ENCODE measurements at regions not wholly inside any gene's neighbourhood (a gene's known extent, or its start where the extent isn't known, plus 50 kb on each side); places are given as distances from the start of the nearest gene placed in this dataset.

- CTCF ChIA-PET, result interaction anchor here (1.1 to 3.6 kb wide), 5 partner anchors 24 to 392 kb away, joined by 3 to 15 read pairs (median 4); no protein-coding TSS in a partner anchor
- Mint-ChIP-seq H3K27ac (no peak overlapping the region), H3K27me3 (no peaks in the 10 kb centered on the region), H3K4me3 (no peak overlapping the region), H3K9me3 (no peaks in the 10 kb centered on the region), H3K36me3 (ENCODE audit: low read depth) (no peaks in the 10 kb centered on the region), H3K4me1 (ENCODE audit: low read depth) (peaks cover 15% of the 10 kb centered on the region)
- DNase-seq (no peak), ATAC-seq (no peak)
- intact Hi-C loops (cut with micrococcal nuclease), result loop anchor here (10.0 kb wide), 1 partner anchor 250 kb away; no protein-coding TSS in a partner anchor
- POLR2A ChIA-PET, result interaction anchor here (0.6 to 1.3 kb wide), 2 partner anchors 116 to 249 kb away, joined by 3 to 4 read pairs; no protein-coding TSS in a partner anchor
- TF ChIP-seq, protein P1, sequence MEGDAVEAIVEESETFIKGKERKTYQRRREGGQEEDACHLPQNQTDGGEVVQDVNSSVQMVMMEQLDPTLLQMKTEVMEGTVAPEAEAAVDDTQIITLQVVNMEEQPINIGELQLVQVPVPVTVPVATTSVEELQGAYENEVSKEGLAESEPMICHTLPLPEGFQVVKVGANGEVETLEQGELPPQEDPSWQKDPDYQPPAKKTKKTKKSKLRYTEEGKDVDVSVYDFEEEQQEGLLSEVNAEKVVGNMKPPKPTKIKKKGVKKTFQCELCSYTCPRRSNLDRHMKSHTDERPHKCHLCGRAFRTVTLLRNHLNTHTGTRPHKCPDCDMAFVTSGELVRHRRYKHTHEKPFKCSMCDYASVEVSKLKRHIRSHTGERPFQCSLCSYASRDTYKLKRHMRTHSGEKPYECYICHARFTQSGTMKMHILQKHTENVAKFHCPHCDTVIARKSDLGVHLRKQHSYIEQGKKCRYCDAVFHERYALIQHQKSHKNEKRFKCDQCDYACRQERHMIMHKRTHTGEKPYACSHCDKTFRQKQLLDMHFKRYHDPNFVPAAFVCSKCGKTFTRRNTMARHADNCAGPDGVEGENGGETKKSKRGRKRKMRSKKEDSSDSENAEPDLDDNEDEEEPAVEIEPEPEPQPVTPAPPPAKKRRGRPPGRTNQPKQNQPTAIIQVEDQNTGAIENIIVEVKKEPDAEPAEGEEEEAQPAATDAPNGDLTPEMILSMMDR (IDR thresholded peaks at IDR 0.05), result no peak
Observed at GRCh38 chr6:154925130-154925529, 70.0 kb upstream of the TIAM2 start.

- TF ChIP-seq, protein P1 (IDR thresholded peaks at IDR 0.05), result no peak
- ChIA-PET POLR2A (no interaction called here), CTCF (interaction anchor here (3.3 to 4.8 kb wide), 6 partner anchors 8 to 252 kb away, joined by 17 to 69 read pairs (median 38); no protein-coding TSS in a partner anchor)
- peaks cover 11% of the 10 kb centered on the region for H3K4me1 Mint-ChIP-seq (ENCODE audit: low read depth)
- no peak for DNase-seq
- ATAC-seq, result no peak
- no peak overlapping the region for H3K4me3 Mint-ChIP-seq
- H3K27me3 Mint-ChIP-seq, result no peaks in the 10 kb centered on the region
- H3K27ac Mint-ChIP-seq, result no peak overlapping the region
- intact Hi-C loops (cut with micrococcal nuclease), result loop anchor here (10.0 kb wide), 1 partner anchor 252 kb away; no protein-coding TSS in a partner anchor
- no peaks in the 10 kb centered on the region for H3K36me3 Mint-ChIP-seq (ENCODE audit: low read depth)
- H3K9me3 Mint-ChIP-seq, result no peaks in the 10 kb centered on the region
Observed at GRCh38 chr6:154926366-154926765, 68.7 kb upstream of the TIAM2 start.

GRCh38 chr6:154928325-154928922 lies 66.7 kb upstream of the TIAM2 start:
- ATAC-seq (peak; percentile 77), DNase-seq (peak; percentile 84)
- H3K4me1 Mint-ChIP-seq (ENCODE audit: low read depth), result peaks cover 5% of the 10 kb centered on the region
- ChIA-PET CTCF (interaction anchor here (0.6 to 4.8 kb wide), 82 partner anchors 8 to 600 kb away, joined by 3 to 69 read pairs (median 4); partner anchors contain the start of genes TFB1M and TIAM2), POLR2A (interaction anchor here (1.0 to 2.1 kb wide), 3 partner anchors 244 to 251 kb away, joined by 3 to 8 read pairs (median 3); no protein-coding TSS in a partner anchor)
- intact Hi-C loops (cut with micrococcal nuclease), result loop anchor here (1.0 to 10.0 kb wide), 2 partner anchors 246 to 254 kb away; no protein-coding TSS in a partner anchor
- no peaks in the 10 kb centered on the region for H3K9me3 Mint-ChIP-seq
- no peak overlapping the region for H3K4me3 Mint-ChIP-seq
- no peak overlapping the region for H3K27ac Mint-ChIP-seq
- H3K27me3 Mint-ChIP-seq, result no peaks in the 10 kb centered on the region
- H3K36me3 Mint-ChIP-seq (ENCODE audit: low read depth), result no peaks in the 10 kb centered on the region
- TF ChIP-seq, protein P1 (IDR thresholded peaks at IDR 0.05), result peak; percentile 87

DNA sequence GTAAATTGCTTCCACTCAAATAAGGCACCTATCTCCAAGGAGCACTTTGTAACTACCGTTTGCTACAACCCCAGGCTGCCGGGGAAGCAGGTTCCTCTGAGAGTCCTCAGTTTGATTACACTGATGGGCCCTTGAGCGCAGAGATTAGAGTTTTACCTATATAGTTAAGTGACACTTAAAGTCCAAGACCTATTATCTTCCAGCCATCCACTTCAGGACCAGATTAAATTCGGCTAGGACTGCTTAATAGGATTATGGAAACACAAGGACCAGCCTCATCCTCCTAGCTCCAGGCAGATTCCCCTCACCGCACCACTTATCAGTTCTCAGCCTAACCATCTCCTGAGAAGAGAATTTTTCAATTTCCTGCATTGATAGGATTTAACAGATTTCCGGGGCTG lies 64.7 kb upstream of the TIAM2 start:
- Mint-ChIP-seq H3K9me3 (no peaks in the 10 kb centered on the region), H3K27me3 (no peaks in the 10 kb centered on the region), H3K27ac (no peak overlapping the region), H3K4me1 (ENCODE audit: low read depth) (peaks cover 3% of the 10 kb centered on the region), H3K36me3 (ENCODE audit: low read depth) (peaks cover 1% of the 10 kb centered on the region), H3K4me3 (no peak overlapping the region)
- DNase-seq (no peak), ATAC-seq (no peak)
- intact Hi-C loops (cut with micrococcal nuclease), result no loop called here
- TF ChIP-seq, protein P1 (IDR thresholded peaks at IDR 0.05), result no peak
- POLR2A ChIA-PET, result no interaction called here
- CTCF ChIA-PET, result interaction anchor here (2.0 to 4.8 kb wide), 5 partner anchors 12 to 387 kb away, joined by 9 to 69 read pairs (median 46); no protein-coding TSS in a partner anchor

Measured in activated CD8-positive, alpha-beta T cell treated with anti-CD3 and anti-CD28 coated beads for 36 hours (primary cell).